Caki2 (cell line): ENCODE measurements at regions not wholly inside any gene's neighbourhood (a gene's known extent, or its start where the extent isn't known, plus 50 kb on each side); places are given as distances from the start of the nearest gene placed in this dataset.

Experiments
- DNase-seq: peaks from one replicate; pipeline ENCODE4 v3.0.0-alpha.2; 2015; ENCODE audit warnings: low read depth
- in situ Hi-C: cut with HindIII; loops from 2 replicates; pipeline ENCODE4 v1.10.0; 2016; ENCODE audit warnings: low sequenced_read_pairs, low pct_unique_long_range_greater_than_20kb, mixed read lengths

DNA sequence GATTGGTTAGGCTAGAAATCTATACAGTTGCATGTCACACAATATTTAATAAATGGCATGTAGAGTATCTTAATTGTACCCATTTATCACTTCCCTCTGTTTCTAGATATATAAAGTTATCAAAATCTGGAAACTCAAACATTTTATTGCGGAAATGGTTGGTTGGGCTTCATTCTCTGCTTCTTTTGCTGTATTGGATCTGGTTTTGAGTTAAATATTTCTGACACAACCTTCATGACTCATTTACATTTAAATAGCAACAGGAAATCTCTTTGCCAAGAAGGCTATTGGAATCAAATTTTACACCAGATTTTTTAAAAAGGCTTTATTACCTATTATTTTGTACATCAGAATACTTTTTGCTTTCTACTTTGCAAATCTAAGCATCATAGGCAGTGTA, 153.8 kb downstream of the EBLN2 start:
- in situ Hi-C loops = no loop called here
- no peak for DNase-seq

DNA sequence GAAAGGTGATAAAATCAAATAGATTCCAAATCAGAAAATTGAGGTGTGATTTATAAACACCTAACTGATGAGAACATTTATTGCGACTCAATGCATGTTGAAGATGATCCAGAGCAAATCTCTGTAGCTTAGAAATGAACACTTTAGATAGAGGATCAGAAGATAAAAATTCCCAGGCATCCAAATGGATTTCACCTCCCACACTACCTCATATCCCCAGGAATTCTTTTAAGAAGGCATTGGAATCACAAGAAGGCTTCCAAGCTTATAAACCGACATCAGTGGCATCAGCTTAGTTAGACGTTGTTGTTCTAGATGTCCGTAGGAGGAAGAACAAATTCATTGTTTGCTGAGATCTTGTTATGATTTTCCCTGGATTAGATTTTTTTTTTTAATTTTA, 154.4 kb downstream of the EBLN2 start:
- in situ Hi-C loops = no loop called here
- no peak for DNase-seq

DNA sequence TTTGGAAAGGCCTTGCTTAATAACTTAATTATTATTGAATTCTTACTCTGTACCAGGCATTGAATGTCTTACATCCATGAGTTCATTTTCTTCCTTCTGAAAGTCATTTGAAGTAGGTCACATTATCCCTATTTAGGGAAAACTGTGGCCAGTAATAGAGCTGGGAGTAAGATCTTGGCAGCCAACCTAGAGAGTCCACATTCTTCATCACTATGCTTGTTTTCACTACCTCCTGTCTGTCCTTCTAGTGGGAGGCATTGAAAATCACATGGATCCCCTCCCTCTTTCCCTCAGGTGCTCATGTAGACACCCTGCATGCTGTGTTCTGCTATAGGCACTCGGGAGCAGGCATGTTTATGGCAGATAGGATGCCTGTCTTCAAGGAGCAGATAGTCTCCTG, 154.9 kb downstream of the EBLN2 start:
- DNase-seq = no peak
- in situ Hi-C loops = no loop called here

DNA sequence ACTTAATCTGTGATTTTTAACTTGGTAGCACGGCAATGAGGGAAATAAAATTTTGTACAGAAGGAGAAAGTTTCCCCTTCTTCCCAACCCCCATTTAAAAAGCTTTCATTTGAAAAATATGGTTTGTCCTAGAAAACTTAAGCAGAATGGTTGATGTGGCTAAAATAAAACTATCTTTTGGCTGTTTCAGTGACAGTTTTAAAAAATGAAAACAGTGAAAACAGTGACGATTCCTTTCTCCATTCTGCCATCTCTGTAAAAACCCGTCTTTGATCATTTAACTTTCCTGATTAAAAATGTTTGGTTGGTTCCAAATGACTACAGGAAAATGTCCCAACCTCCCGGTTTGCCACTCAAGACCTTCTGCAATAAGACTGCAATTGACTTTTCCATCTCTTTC, 160.7 kb downstream of the EBLN2 start:
- DNase-seq = no peak
- in situ Hi-C loops = no loop called here

DNA sequence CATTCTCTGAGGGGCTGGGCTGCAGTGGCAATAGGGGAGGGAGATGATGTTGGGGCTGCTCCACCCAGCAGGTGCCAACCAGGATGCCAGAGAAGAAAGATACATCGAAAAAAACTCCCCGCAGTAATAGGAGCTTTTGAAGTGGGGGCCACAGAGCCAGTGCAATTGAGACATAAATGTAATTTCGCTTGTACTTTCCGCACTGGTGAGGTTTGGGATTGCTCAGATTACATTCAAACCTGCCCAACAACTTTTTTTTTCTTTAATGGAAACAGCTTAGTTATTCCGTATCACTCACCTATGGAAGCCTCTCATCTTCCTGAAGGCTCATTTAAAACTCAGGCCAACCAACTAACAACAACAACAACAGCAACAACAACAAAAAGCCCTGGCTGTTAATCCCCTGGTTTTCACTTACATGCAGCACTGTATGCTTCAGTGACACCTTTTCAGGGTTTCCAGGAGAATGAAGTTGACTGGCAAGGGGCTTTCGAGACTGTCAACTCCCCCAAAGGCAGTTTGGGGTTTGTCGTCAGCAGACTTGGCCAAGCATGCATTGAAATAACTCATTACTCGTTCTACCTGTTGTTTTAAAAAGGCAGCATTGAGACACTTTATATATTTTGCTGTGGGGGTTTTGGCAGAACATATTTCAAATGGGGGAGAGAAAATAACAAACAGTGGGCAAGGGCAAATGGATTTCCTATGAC, 163.8 kb downstream of the EBLN2 start:
- in situ Hi-C loops = no loop called here
- DNase-seq = no peak

DNA sequence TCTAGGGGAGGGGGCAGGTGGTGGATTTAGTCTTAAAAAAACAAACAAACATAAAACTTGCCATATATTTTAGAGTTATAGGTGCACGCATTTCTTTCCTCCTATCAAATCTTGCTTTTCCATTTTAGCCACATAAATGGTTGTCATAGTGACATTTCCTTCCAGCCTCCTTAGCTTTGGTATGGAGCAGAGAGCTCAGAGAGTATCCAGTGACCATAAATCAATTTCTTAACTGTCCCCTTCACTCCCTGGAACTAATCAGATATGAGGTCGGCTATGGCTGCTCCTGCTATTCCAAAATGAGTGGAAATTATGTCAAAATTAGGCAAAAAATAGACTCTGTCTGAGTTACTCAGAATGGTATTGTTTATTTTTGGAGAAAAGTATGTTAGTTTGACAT, 164.5 kb downstream of the EBLN2 start:
- no peak for DNase-seq
- in situ Hi-C loops = no loop called here

DNA sequence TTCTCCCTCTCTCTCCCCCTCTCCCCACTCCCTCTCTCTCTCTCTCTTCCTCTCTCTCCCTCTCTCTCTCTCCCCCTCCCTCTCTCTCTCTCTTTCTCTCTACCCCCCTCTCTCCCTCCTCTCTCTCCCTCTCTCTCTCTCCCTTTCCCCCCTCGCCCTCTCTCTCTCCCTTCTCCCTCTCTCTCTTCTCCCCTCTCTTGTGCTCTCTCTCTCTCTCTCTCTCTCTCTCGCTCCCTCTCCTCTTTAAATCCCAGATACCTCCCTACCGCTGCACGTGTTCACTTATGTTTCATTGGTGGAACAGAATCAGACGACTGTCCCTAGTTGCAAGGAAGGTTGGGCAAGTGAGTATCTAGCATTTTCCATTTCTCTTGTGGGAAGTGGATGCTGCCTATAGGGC, 166.5 kb downstream of the EBLN2 start:
- no peak for DNase-seq
- in situ Hi-C loops = no loop called here

DNA sequence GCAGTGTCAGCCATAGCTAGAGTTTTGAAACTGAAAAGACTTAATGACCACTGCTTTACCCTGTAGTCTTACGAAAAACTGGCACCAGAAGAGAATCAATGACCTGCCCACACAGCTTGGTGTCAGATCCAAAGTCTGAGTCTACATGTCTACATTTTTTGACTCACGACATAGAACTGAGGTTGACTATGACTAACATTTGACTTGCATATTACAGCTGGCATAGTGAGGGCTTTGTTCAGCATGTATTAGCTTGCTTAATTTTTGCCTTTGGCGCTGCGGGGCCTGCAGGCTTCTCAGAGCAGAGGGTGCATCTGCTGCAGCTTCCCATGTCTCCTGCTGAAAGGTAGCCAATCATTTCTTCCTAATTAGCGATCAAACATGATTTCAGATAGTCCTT, 167.0 kb downstream of the EBLN2 start:
- in situ Hi-C loops = no loop called here
- DNase-seq = no peak

DNA sequence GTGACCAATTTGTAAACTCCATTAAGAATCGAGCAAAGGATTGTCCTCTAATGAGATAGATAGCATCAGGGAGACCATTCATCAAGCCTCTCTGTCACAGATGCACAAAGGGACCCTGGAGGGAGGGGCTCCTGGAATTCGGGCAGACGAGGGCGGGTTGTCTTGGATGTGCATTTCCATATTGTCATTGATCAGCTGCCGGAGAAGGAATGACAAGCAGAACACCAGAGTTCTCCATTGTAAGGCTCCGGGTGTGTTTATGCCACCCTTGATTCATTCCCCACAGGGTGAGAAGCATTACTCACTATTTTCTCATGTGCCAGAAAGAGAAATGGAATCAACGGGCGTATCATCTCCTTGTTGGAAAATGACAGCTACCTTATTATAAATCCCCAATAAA, 167.5 kb downstream of the EBLN2 start:
- in situ Hi-C loops = no loop called here
- no peak for DNase-seq

DNA sequence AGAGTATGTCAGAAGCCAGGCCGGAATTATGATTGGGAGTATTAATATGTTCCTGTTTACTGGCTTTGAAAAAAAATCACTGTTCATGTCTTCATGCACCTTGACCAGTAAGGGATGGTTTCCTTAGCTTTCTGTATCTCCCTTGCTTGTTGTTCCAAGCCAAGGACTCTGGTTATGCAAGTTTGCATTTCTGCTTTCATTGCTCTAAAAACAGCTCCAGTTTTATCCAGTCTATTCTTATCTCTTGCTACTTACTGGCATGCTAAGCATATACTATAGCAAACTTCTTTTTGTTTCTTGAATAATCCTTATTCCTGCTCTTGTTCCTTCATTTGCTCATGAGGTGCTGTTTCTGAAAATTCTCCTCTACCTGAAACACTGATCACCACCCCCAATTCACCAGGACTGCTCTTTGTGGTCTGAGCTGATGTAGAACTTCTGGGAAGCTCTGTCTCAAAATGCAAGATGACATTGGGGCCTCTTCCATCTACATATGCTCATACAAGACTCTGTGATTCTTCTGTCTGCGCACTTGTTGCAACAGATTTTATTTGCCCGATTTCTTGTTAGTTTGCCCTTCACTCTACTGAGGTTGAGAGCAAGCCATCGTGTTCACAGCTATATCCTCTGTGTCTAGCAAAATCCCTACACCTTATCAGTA, 173.0 kb downstream of the EBLN2 start:
- DNase-seq = no peak
- in situ Hi-C loops = no loop called here

DNA sequence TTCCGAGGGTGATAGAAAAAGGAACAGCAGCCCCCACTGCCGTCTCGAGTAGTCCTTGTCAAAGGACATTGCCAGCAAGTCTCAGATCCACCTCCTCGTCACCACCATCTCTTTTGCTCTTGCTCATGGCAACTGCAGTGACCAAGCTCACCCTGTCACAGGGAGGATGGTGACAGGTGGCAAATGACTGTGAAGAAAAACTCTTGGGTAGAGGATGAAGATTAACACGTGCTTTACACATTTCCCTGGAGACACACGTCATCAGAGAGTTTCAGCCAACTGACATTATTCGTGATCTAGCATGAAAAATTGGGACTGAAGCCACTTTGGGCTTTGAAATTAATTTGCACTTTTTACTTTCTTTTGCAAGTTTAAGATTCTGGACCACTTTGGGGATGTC, 174.3 kb downstream of the EBLN2 start:
- in situ Hi-C loops = no loop called here
- DNase-seq = no peak

DNA sequence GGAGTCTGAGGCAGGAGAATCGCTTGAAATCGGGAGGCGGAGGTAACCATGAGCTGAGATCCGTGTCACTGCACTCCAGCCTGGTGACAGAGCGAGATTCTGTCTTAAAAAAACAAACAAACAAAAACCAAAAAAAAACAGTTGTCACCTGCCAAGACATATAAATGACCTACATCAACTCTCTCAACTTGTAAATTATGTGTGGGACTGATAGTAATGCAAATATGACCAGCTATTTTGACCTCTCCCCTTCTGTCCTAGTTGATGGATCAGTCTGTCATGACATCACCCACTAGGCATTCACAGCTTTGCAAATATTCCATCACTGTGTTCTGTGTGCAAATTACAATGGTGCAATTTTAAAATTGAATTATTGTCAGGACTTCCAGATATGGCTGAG, 175.4 kb downstream of the EBLN2 start:
- in situ Hi-C loops = no loop called here

DNA sequence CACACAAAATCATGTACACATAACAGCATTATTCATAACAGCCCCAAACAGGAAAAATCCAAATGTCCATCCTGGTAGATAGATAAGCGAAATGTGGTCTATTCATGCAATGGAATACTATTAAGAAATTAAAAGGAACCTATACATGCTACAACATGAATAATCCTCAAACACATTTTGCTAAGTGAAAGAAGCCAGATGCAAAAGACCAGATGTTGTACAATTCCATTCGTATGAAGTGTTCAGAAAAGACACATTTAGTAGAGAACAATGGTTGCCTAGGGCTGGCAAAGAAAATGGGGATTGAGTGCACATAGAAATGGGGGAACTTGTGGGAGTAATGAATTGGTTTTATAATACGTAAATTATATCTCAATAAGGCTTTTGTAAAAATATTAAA, 182.3 kb downstream of the EBLN2 start:
- in situ Hi-C loops = no loop called here

More for the DNA sequence above, 175.4 kb downstream of the EBLN2 start:
- peak; percentile 72 for DNase-seq

DNA sequence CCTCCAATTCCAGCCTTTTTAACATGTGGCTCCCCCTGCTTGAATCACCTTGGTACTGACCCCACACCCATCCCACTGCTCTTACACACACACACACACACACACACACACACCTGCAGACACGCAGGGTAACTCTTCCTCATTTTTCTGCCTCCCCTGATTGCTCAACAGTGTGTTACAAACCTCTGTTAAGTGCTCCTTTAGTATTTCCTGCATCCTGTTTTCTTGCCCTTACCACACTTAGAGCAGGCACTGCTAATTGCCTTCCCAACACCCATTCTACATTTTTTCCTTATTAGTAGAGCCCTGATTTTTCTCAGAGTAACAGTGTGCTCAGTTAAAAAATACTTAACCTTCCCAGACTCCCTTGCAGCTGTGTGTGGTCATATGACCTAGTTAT, 184.0 kb downstream of the EBLN2 start:
- in situ Hi-C loops = no loop called here
- no peak for DNase-seq

More for the DNA sequence above, 182.3 kb downstream of the EBLN2 start:
- no peak for DNase-seq

DNA sequence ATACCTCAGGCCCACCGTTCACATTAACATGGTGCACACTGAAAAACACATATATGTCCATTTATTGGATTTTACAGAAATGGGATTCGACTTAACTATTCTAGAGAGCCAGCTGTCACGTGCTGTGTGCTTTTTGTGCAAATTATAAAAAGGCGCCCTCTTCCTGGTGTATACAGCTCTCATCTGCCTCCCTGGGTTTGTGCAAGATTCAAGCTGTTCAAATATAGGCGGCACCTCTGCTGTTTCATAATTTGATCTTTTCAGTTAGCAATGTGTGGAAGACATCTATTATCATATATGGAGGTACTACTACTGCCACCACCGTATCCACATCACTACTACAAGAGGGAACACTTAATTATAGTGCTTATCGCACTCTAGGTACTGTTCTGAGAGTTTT, 187.6 kb downstream of the EBLN2 start:
- in situ Hi-C loops = no loop called here
- DNase-seq = no peak

DNA sequence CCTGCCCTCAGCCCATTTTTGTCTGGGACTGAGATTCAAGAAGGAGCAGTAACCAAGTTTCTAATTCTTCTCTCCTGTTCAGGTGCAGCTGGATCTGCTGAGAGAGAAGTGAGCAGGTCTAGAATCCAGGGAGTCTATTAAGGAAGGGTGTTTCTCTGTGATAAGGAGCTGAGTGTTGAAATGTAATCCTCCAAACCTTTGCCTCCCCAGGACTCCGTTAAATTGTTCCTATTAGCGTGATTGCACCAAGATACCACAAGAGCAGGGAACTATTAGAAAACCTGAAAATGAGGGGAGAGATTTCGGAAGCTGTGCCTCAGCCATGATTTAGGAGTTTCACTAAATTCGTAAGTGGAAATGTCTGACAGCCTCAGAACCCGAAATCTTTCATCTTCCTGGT, 192.6 kb downstream of the EBLN2 start:
- DNase-seq = no peak
- in situ Hi-C loops = no loop called here

DNA sequence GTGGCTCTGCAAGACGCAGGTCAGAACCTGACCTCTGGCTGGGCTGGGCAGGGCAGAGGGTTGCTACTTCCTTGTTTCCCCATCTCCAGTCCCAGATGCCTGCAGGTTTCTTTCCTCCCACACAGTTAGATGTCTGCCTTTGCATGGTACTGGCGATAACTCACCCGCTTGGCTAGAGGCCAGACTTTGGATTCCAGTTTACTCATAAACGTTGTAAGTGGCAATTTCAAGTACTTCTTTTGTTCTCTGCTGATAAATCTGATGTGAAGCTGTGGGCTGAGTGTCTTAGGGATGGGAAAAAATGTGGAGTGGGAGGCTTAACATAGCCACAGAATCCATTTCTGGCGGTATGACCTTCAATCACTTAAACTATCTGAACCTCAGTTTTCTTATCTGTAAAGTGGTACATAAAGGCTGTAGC, 194.2 kb downstream of the EBLN2 start:
- peak; percentile 7 for DNase-seq
- in situ Hi-C loops = no loop called here

DNA sequence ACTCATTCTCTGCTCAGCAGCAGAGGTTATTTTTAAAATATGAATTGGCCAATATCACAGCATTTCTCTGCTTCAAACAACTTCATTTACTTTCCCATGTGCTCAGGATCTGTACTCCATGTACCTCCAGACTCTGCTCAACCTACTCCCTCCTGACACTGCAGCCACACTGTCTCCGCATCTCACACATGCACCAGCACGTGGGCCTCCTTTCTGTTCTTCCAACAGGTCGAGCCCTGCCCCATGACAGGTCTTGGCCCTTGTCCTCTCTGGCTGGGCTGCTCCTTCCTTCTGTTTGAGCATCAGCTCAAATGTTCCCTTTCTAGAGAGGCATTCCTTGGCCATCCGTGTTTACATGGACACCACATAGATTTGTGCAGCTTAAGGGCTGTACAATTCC, 195.7 kb downstream of the EBLN2 start:
- in situ Hi-C loops = no loop called here
- no peak for DNase-seq

DNA sequence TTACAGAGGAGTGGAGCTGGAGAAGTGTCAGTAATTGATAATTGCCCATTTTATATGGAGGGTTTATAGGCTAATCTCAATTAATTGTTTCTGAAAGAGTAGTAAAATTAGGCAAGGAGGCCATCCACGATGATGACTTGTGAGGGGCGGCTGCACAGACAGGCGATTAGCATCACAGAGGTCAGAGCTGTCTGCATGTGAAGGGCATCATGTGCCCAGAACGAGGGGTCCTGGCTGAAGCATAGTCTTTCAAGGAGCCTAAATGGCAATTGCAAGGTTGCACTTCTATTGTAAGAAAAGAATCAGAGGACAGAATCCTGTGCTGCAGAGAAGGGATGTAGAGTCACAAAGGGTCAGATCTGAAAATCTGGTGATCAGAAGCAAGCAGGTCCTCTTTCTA, 196.6 kb downstream of the EBLN2 start:
- in situ Hi-C loops = no loop called here
- DNase-seq = no peak

DNA sequence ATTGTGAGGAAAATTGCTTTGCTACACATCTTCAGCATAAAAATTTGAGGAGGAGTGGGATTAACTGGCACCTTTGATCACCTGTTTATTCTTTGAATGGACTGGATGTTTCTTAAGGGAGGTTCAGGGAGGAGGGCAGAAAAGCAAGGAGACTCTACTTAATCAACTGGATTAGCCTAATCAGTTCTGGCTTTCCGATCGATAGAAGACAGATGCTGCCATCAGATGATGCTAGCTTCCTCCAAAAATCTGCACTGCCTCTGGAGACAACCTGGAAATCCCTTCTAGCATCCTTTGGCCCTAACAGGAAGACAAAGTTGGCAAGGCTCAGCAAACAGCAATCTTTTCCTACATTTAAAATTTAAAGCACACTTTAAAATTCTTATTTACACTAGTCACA, 197.8 kb downstream of the EBLN2 start:
- DNase-seq = no peak
- in situ Hi-C loops = no loop called here
